Tibial nerve (tissue), 4 donors: ENCODE measurements at regions not wholly inside any gene's neighbourhood (a gene's known extent, or its start where the extent isn't known, plus 50 kb on each side); places are given as distances from the start of the nearest gene placed in this dataset.

Source experiments
- DNase-seq, 2 donors: peaks; one replicate each; pipeline ENCODE4 v3.0.0-alpha.2; 2019; ENCODE audit warnings: low spot score in 2 of 2
- H3K27ac ChIP-seq, 4 donors: fragments of 200-600 bp; sonication (generic) in 3 of 4; one replicate each; pipeline ENCODE4 v1.5.1; 2017 to 2019; ENCODE audit warnings: mild to moderate bottlenecking in 1 of 4
- H3K27me3 ChIP-seq, 2 donors: fragments of 200-600 bp; sonication (generic) in 1 of 2; one replicate each; pipeline versions ENCODE4 v1.5.1 to v1.6.0; 2017 to 2019
- H3K36me3 ChIP-seq, 3 donors: fragments of 200-600 bp; sonication (generic); one replicate each; pipeline ENCODE4 v1.5.1; 2018 to 2019
- H3K4me1 ChIP-seq, 4 donors: fragments of 200-600 bp; sonication (generic) in 3 of 4; one replicate each; pipeline ENCODE4 v1.5.1; 2017 to 2019
- H3K4me3 ChIP-seq, 4 donors: fragments of 200-600 bp; sonication (generic) in 3 of 4; one replicate each; pipeline ENCODE4 v1.5.1; 2017 to 2019; ENCODE audit warnings: mild to moderate bottlenecking in 1 of 4, moderate library complexity in 1 of 4
- H3K9me3 ChIP-seq, 4 donors: fragments of 200-600 bp; sonication (generic) in 3 of 4; one replicate each; pipeline ENCODE4 v1.5.1; 2017 to 2019
- EP300 ChIP-seq, 2 donors: sonication (generic); formaldehyde crosslinking; IDR thresholded peaks; one replicate each; pipeline ENCODE4 v1.6.1; 2017; ENCODE audit warnings: antibody characterized with exemption in 2 of 2, mild to moderate bottlenecking in 1 of 2
- POLR2A ChIP-seq, 2 donors: fragments of 450-650 bp; IDR thresholded peaks; one replicate each; pipeline ENCODE4 v1.6.1; 2017; ENCODE audit warnings: antibody characterized with exemption in 2 of 2, mild to moderate bottlenecking in 2 of 2, moderate library complexity in 2 of 2
- WGBS, 2 donors: methylation state at CpG; one replicate each; pipeline ENCODE4 v1.1.5; 2018; 5-methylcytosine and 5-hydroxymethylcytosine counted together
- TF ChIP-seq, protein P1 (sequence below), 5 experiments: fragments of 200-600 bp in 3 of 5; fragments of 450-650 bp in 2 of 5; sonication (generic) in 3 of 5; IDR thresholded peaks; one replicate each; pipeline ENCODE4 v1.5.1; 2016 to 2019; ENCODE audit warnings: antibody characterized with exemption in 5 of 5, mild to moderate bottlenecking in 3 of 5, moderate library complexity in 2 of 5

DNA sequence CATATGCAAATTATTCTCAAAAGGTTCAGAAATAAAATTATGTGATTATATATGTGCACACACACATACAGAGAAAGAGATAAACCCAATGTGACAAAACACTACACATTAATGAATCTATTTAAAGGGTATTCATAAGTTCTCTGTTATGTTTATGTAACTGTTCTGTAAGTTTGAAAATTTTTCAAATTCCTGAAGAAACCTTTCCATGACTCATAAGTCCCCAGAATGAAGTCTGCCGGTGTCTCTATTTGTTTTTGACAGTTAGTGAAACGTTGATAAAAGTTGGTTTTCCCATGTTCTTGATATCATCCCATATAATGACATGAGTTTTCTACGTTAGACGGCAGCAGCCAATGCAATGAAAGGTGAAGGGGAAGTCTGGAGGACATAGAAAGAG lies 199.5 kb upstream of the PUM3 start:
- H3K27ac ChIP-seq: no peak overlapping the region
- DNase-seq: no peak
- no peak overlapping the region for H3K4me3 ChIP-seq
- no peaks in the 10 kb centered on the region for H3K27me3 ChIP-seq
- no peaks in the 10 kb centered on the region for H3K36me3 ChIP-seq
- 54 to 56% methylated on average over 4 of the region's 4 CpGs for WGBS, 2 donors
- TF ChIP-seq EP300 (IDR thresholded peaks at IDR 0.05) (no peak), POLR2A (IDR thresholded peaks at IDR 0.05) (no peak)
- TF ChIP-seq, protein P1, sequence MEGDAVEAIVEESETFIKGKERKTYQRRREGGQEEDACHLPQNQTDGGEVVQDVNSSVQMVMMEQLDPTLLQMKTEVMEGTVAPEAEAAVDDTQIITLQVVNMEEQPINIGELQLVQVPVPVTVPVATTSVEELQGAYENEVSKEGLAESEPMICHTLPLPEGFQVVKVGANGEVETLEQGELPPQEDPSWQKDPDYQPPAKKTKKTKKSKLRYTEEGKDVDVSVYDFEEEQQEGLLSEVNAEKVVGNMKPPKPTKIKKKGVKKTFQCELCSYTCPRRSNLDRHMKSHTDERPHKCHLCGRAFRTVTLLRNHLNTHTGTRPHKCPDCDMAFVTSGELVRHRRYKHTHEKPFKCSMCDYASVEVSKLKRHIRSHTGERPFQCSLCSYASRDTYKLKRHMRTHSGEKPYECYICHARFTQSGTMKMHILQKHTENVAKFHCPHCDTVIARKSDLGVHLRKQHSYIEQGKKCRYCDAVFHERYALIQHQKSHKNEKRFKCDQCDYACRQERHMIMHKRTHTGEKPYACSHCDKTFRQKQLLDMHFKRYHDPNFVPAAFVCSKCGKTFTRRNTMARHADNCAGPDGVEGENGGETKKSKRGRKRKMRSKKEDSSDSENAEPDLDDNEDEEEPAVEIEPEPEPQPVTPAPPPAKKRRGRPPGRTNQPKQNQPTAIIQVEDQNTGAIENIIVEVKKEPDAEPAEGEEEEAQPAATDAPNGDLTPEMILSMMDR (IDR thresholded peaks at IDR 0.05): no peak
- H3K9me3 ChIP-seq: no peaks in the 10 kb centered on the region
- H3K4me1 ChIP-seq: no peaks in the 10 kb centered on the region

- Histone ChIP-seq H3K27ac (no peak overlapping the region), H3K4me1 (no peaks in the 10 kb centered on the region), H3K9me3 (no peaks in the 10 kb centered on the region), H3K36me3 (no peaks in the 10 kb centered on the region), H3K27me3 (no peaks in the 10 kb centered on the region), H3K4me3 (no peak overlapping the region)
- no peak for DNase-seq
- no peak for TF ChIP-seq EP300 (IDR thresholded peaks at IDR 0.05)
- no peak for TF ChIP-seq POLR2A (IDR thresholded peaks at IDR 0.05)
- WGBS, 2 donors: 71 to 83% methylated on average over 3 of the region's 3 CpGs
Measured at GRCh38 chr9:3040761-3041160, 196.9 kb upstream of the PUM3 start.

- H3K27ac ChIP-seq: no peak overlapping the region
- no peaks in the 10 kb centered on the region for H3K27me3 ChIP-seq
- 20 to 38% methylated on average over 1 of the region's 1 CpG for WGBS, 2 donors
- TF ChIP-seq EP300 (IDR thresholded peaks at IDR 0.05) (no peak), POLR2A (IDR thresholded peaks at IDR 0.05) (no peak)
- TF ChIP-seq, protein P1 (IDR thresholded peaks at IDR 0.05): no peak
- H3K4me1 ChIP-seq: no peaks in the 10 kb centered on the region
- DNase-seq: no peak
- no peaks in the 10 kb centered on the region for H3K36me3 ChIP-seq
- no peaks in the 10 kb centered on the region for H3K9me3 ChIP-seq
- no peak overlapping the region for H3K4me3 ChIP-seq
Measured at GRCh38 chr9:3036333-3036700, 192.4 kb upstream of the PUM3 start.

GRCh38 chr9:3035579-3036332 lies 191.9 kb upstream of the PUM3 start:
- no peak for DNase-seq
- TF ChIP-seq, protein P1 (IDR thresholded peaks at IDR 0.05): no peak
- TF ChIP-seq POLR2A (IDR thresholded peaks at IDR 0.05) (no peak), EP300 (IDR thresholded peaks at IDR 0.05) (no peak)
- H3K4me3 ChIP-seq: no peak overlapping the region
- H3K9me3 ChIP-seq: no peaks in the 10 kb centered on the region
- no peaks in the 10 kb centered on the region for H3K4me1 ChIP-seq
- no peaks in the 10 kb centered on the region for H3K36me3 ChIP-seq
- 67 to 83% methylated on average over 8 of the region's 8 CpGs for whole genome bisulfite sequencing, 2 donors
- no peak overlapping the region for H3K27ac ChIP-seq
- no peaks in the 10 kb centered on the region for H3K27me3 ChIP-seq

DNA sequence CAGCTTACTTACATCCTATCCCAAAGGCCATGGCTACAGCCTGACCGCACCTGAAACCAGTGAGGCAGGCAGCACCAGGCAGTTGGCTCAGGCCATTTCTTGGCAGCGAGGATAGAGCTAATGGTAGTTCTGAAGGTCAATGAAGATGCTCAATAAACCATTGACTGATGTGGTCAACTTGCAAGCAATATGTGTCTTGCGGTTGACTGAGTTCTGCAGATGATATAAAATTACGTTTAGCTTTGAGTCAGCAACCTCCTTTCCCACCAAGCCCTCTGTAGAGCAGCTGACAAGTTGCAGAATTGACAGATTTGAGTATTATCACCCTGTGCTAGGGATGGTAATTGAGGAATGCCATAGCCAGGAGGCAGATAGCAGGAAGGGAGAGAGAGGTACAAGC lies 189.0 kb upstream of the PUM3 start:
- no peaks in the 10 kb centered on the region for H3K27me3 ChIP-seq
- no peak for DNase-seq
- no peaks in the 10 kb centered on the region for H3K4me1 ChIP-seq
- H3K9me3 ChIP-seq: no peaks in the 10 kb centered on the region
- H3K4me3 ChIP-seq: no peak overlapping the region
- no peak overlapping the region for H3K27ac ChIP-seq
- 86 to 89% methylated on average over 4 of the region's 4 CpGs for WGBS, 2 donors
- no peaks in the 10 kb centered on the region for H3K36me3 ChIP-seq
- TF ChIP-seq POLR2A (IDR thresholded peaks at IDR 0.05) (no peak), EP300 (IDR thresholded peaks at IDR 0.05) (no peak)
- TF ChIP-seq, protein P1 (IDR thresholded peaks at IDR 0.05): no peak
